Neuronal stem cell (in vitro differentiated cells): ENCODE measurements at regions not wholly inside any gene's neighbourhood (a gene's known extent, or its start where the extent isn't known, plus 50 kb on each side); places are given as distances from the start of the nearest gene placed in this dataset.

Experiments
- DNase-seq: peaks from one replicate; pipeline ENCODE4 v3.0.0-alpha.2; 2013; ENCODE audit warnings: low spot score
- H2AFZ ChIP-seq: one replicate; pipeline ENCODE4 v1.6.1; 2013; ENCODE audit warnings: mild to moderate bottlenecking, low read length, inconsistent platforms
- H2AK5ac ChIP-seq: 2 replicates; pipeline ENCODE4 v1.6.1; 2013; ENCODE audit warnings: low read depth, mild to moderate bottlenecking, inconsistent platforms, low read length, moderate library complexity, mixed read lengths
- H2BK120ac ChIP-seq: 2 replicates; pipeline ENCODE4 v1.6.1; 2013; ENCODE audit warnings: low read depth, mild to moderate bottlenecking, inconsistent platforms, low read length, moderate library complexity, mixed read lengths
- H2BK12ac ChIP-seq: one replicate; pipeline ENCODE4 v1.6.1; 2013; ENCODE audit warnings: low read length, inconsistent platforms
- H2BK15ac ChIP-seq: 2 replicates; pipeline ENCODE4 v1.6.1; 2013; ENCODE audit warnings: mild to moderate bottlenecking, low read length, inconsistent platforms, mixed read lengths
- H2BK5ac ChIP-seq: one replicate; pipeline ENCODE4 v1.6.1; 2013; ENCODE audit warnings: inconsistent platforms, mild to moderate bottlenecking, low read length, moderate library complexity
- H3K14ac ChIP-seq: one replicate; pipeline ENCODE4 v1.6.1; 2013; ENCODE audit warnings: low read length, inconsistent platforms
- H3K18ac ChIP-seq: 2 replicates; pipeline ENCODE4 v1.6.1; 2013; ENCODE audit warnings: low read length, inconsistent platforms
- H3K23ac ChIP-seq: 2 replicates; pipeline ENCODE4 v1.6.1; 2013; ENCODE audit warnings: low read depth, mild to moderate bottlenecking, mixed read lengths, low read length, inconsistent platforms; ENCODE audit not compliant: poor library complexity
- H3K27ac ChIP-seq: replicated peaks from 3 replicates; pipeline ENCODE4 v1.5.1; 2013; ENCODE audit warnings: low read length, inconsistent platforms
- H3K27me3 ChIP-seq, 3 experiments: 2 replicates each; pipeline ENCODE4 v1.6.1; 2013; ENCODE audit warnings: low read length in 3 of 3, mild to moderate bottlenecking in 2 of 3, inconsistent platforms in 1 of 3, low read depth in 1 of 3, mixed read lengths in 1 of 3, moderate library complexity in 1 of 3; ENCODE audit not compliant: control insufficient read depth in 3 of 3, insufficient read depth in 3 of 3
- H3K36me3 ChIP-seq, 2 donors: replicated peaks in 1 of 2; 2 replicates each; pipeline ENCODE4 v1.6.1; 2013; ENCODE audit warnings: low read length in 2 of 2; ENCODE audit not compliant: control insufficient read depth in 2 of 2, insufficient read depth in 2 of 2
- H3K4ac ChIP-seq: 2 replicates; pipeline ENCODE4 v1.6.1; 2013; ENCODE audit warnings: inconsistent platforms, mild to moderate bottlenecking, low read length, moderate library complexity
- H3K4me1 ChIP-seq, 2 donors: 1 replicate in 1 of 2; 2 replicates in 1 of 2; pipeline ENCODE4 v1.6.1; 2013; ENCODE audit warnings: low read length in 2 of 2, low read depth in 1 of 2; ENCODE audit not compliant: control insufficient read depth in 2 of 2, insufficient read depth in 1 of 2
- H3K4me2 ChIP-seq: one replicate; pipeline ENCODE4 v1.6.1; 2013; ENCODE audit warnings: mild to moderate bottlenecking, low read length, inconsistent platforms; ENCODE audit not compliant: insufficient read depth, poor library complexity, severe bottlenecking
- H3K4me3 ChIP-seq, 2 donors: 2 replicates each; pipeline ENCODE4 v1.5.1; 2013; ENCODE audit warnings: low read length in 2 of 2, mild to moderate bottlenecking in 2 of 2, inconsistent platforms in 1 of 2, moderate library complexity in 1 of 2
- H3K79me1 ChIP-seq: one replicate; pipeline ENCODE4 v1.6.1; 2013; ENCODE audit warnings: low read depth, mild to moderate bottlenecking, inconsistent platforms, low read length, moderate library complexity
- H3K9ac ChIP-seq: one replicate; pipeline ENCODE4 v1.6.1; 2013; ENCODE audit warnings: mild to moderate bottlenecking, low read depth, low read length, inconsistent platforms; ENCODE audit not compliant: poor library complexity
- H3K9me3 ChIP-seq, 2 donors: replicated peaks in 1 of 2; 2 replicates each; pipeline versions ENCODE3 to v1.6.1; 2013; ENCODE audit warnings: low read length in 2 of 2, mild to moderate bottlenecking in 2 of 2, inconsistent platforms in 1 of 2, low read depth in 1 of 2, mixed read lengths in 1 of 2, moderate library complexity in 1 of 2; ENCODE audit not compliant: control insufficient read depth in 2 of 2, insufficient read depth in 1 of 2
- H4K8ac ChIP-seq: one replicate; pipeline ENCODE4 v1.6.1; 2013; ENCODE audit warnings: low read depth, mild to moderate bottlenecking, inconsistent platforms, low read length, moderate library complexity
- H4K91ac ChIP-seq: one replicate; pipeline ENCODE4 v1.6.1; 2013; ENCODE audit warnings: low read length, low read depth, mild to moderate bottlenecking, inconsistent platforms; ENCODE audit not compliant: poor library complexity
- WGBS, 2 donors: extraction: QIAGEN DNeasy Blood & Tissue Kit; methylation state at CpG; one replicate each; pipeline ENCODE4 v1.1.7; 2013; ENCODE audit warnings: missing lambda C conversion rate in 2 of 2, mixed read lengths in 1 of 2; ENCODE audit not compliant: insufficient read length in 2 of 2, insufficient replicate concordance in 1 of 2; ENCODE audit errors: extremely low coverage in 2 of 2; 5-methylcytosine and 5-hydroxymethylcytosine counted together

DNA sequence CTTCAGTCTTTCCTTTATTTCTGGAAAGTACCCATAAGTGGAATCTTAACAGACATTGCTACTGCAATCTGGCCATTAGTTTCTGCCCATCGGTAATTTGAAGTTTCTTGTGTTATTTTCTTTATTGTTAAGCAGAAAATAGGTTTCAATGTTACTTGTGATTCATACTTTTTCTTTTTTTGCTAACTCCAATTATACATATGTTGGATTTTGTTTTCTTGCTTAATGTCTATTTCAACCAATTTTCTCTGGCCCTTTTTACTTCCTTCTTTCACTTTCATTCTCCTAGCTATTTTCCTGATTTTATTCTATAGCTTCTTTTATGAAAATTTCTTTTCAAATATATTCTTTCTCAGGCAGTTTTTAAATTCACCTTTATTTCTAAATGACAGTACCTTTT is 457.4 kb downstream of the TCERG1L start:
- H2AK5ac ChIP-seq = no peak overlapping the region
- no peak overlapping the region for H3K4ac ChIP-seq
- no peak for DNase-seq
- peaks cover 0 to under 1% of the 10 kb centered on the region in 2 donors for H3K4me1 ChIP-seq
- no peak overlapping the region for H3K4me2 ChIP-seq
- no peak overlapping the region for H3K18ac ChIP-seq
- no peak overlapping the region for H4K91ac ChIP-seq
- H3K27me3 ChIP-seq = no peaks in the 10 kb centered on the region
- H3K9ac ChIP-seq = no peak overlapping the region
- no peak overlapping the region for H3K4me3 ChIP-seq
- H2BK12ac ChIP-seq = no peak overlapping the region
- H3K14ac ChIP-seq = no peak overlapping the region
- H2BK120ac ChIP-seq = no peak overlapping the region
- WGBS, 2 donors = no CpG with 5 or more reads among the region's 1 CpG
- no peak overlapping the region for H2BK5ac ChIP-seq
- H3K36me3 ChIP-seq = no peaks in the 10 kb centered on the region
- no peak overlapping the region for H3K23ac ChIP-seq
- H3K79me1 ChIP-seq = no peaks in the 10 kb centered on the region
- H3K9me3 ChIP-seq = peaks cover 0 to 7% of the 10 kb centered on the region in 2 donors
- no peak overlapping the region for H3K27ac ChIP-seq
- H2AFZ ChIP-seq = no peak overlapping the region
- H2BK15ac ChIP-seq = no peak overlapping the region
- no peak overlapping the region for H4K8ac ChIP-seq

GRCh38 chr10:130857631-130858295 is 453.8 kb downstream of the TCERG1L start:
- no peak overlapping the region for H2BK5ac ChIP-seq
- H3K36me3 ChIP-seq = no peaks in the 10 kb centered on the region
- no peak overlapping the region for H3K23ac ChIP-seq
- H3K9ac ChIP-seq = no peak overlapping the region
- no peaks in the 10 kb centered on the region for H3K27me3 ChIP-seq
- no peak overlapping the region for H3K27ac ChIP-seq
- no peak overlapping the region for H2BK15ac ChIP-seq
- H3K4ac ChIP-seq = no peak overlapping the region
- H3K4me1 ChIP-seq = peaks cover 0 to 2% of the 10 kb centered on the region in 2 donors
- no peak overlapping the region for H2BK12ac ChIP-seq
- no peak for DNase-seq
- no peak overlapping the region for H2AK5ac ChIP-seq
- no peak overlapping the region for H4K8ac ChIP-seq
- no peak overlapping the region for H3K4me3 ChIP-seq
- H4K91ac ChIP-seq = no peak overlapping the region
- H3K4me2 ChIP-seq = no peak overlapping the region
- WGBS, 2 donors = no CpG with 5 or more reads among the region's 9 CpGs
- H2BK120ac ChIP-seq = no peak overlapping the region
- H2AFZ ChIP-seq = no peak overlapping the region
- no peak overlapping the region for H3K18ac ChIP-seq
- H3K79me1 ChIP-seq = no peaks in the 10 kb centered on the region
- peaks cover 0 to 7% of the 10 kb centered on the region in 2 donors for H3K9me3 ChIP-seq
- H3K14ac ChIP-seq = no peak overlapping the region

DNA sequence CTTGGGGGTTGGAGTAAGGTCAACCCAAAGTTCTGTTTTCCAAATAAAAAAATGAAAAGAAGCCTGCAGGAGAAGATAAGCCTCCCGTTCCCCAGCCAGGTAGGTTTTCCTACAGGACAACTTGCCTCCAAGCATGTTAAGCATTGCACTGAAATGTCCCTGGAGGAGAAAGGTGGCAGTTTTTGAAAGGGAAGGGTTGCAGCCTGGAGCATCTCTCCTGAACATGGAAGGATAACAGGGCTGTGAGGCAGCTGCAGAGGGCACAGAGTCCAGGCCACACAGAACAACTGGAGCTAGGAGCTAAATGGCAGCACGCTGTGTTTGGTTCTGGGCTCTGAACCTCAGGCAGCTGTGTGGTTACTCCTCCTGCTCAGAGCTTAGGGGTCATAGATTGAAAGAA is 452.9 kb downstream of the TCERG1L start:
- no peaks in the 10 kb centered on the region for H3K79me1 ChIP-seq

GRCh38 chr10:130859427-130859826 is 452.1 kb downstream of the TCERG1L start:
- Histone ChIP-seq H3K9ac (peak overlapping the region; percentile 13), H3K14ac (peak overlapping the region; percentile 73), H2BK5ac (no peak overlapping the region), H3K9me3 (peaks cover 0 to 7% of the 10 kb centered on the region in 2 donors), H2BK12ac (no peak overlapping the region), H2BK15ac (no peak overlapping the region), H4K91ac (no peak overlapping the region), H4K8ac (no peak overlapping the region), H3K27me3 (no peaks in the 10 kb centered on the region), H3K4ac (no peak overlapping the region), H3K27ac (no peak overlapping the region), H3K36me3 (no peaks in the 10 kb centered on the region), H2AFZ (no peak overlapping the region), H2AK5ac (no peak overlapping the region), H3K18ac (no peak overlapping the region), H3K79me1 (no peaks in the 10 kb centered on the region), H2BK120ac (no peak overlapping the region), H3K4me2 (no peak overlapping the region), H3K4me3 (no peak overlapping the region), H3K4me1 (peaks cover 0 to 2% of the 10 kb centered on the region in 2 donors), H3K23ac (no peak overlapping the region)
- WGBS, 2 donors = no CpG with 5 or more reads among the region's 6 CpGs
- DNase-seq = no peak

More for the DNA sequence above, 452.9 kb downstream of the TCERG1L start:
- no peak overlapping the region for H2BK5ac ChIP-seq
- no peak overlapping the region for H2BK15ac ChIP-seq
- no peak overlapping the region for H3K4me2 ChIP-seq
- no peaks in the 10 kb centered on the region for H3K27me3 ChIP-seq
- H3K4ac ChIP-seq = no peak overlapping the region
- no peak overlapping the region for H4K8ac ChIP-seq
- H3K4me3 ChIP-seq = no peak overlapping the region
- peaks cover 0 to 7% of the 10 kb centered on the region in 2 donors for H3K9me3 ChIP-seq
- H3K27ac ChIP-seq = no peak overlapping the region
- DNase-seq = no peak
- peaks cover 0 to 2% of the 10 kb centered on the region in 2 donors for H3K4me1 ChIP-seq
- H3K14ac ChIP-seq = no peak overlapping the region
- no peak overlapping the region for H2AFZ ChIP-seq
- no peak overlapping the region for H2BK120ac ChIP-seq
- no peak overlapping the region for H2BK12ac ChIP-seq
- no peak overlapping the region for H2AK5ac ChIP-seq
- peak overlapping the region; percentile 1 for H3K18ac ChIP-seq
- H4K91ac ChIP-seq = no peak overlapping the region
- H3K36me3 ChIP-seq = no peaks in the 10 kb centered on the region
- no peak overlapping the region for H3K9ac ChIP-seq
- WGBS, 2 donors = no CpG with 5 or more reads among the region's 2 CpGs
- no peak overlapping the region for H3K23ac ChIP-seq
